ENCODE measurements at regions not wholly inside any gene's neighbourhood (a gene's known extent, or its start where the extent isn't known, plus 50 kb on each side); places are given as distances from the start of the nearest gene placed in this dataset.
"Not testable (repeated sequence)": the region's sequence is repeated elsewhere in the genome, so short reads cannot be mapped to it uniquely, and the experiment has no call there.

DNA sequence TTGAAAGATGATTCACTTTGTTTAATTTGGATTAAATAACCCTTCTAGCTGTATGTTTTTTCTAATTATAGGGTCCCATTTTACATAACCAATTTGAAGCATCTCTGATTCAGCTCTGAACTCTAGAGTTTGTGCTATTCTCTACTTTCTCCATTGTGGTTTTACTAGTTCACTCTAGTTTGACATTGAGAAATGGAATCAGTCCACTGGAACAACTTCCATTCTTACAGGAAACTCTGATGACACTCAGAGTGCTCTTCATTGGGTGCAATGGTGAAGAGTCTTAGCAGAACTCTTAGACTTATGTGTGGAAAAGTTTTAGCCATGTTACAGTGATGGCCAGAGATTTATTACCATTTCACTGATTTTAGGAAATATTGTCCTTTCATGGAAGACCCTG, 140.7 kb downstream of the DYRK2 start:
- no peak for DNase-seq (ENCODE audit: insufficient read length, low spot score)
- no peak for TF ChIP-seq POLR2AphosphoS5 (IDR thresholded peaks at IDR 0.05; ENCODE audit: low read depth, low read length)
- no peak for TF ChIP-seq TAF1 (IDR thresholded peaks at IDR 0.05; ENCODE audit: low read depth, low read length)
- no peak for TF ChIP-seq POU2F2 (IDR thresholded peaks at IDR 0.05; ENCODE audit: low read depth, low read length)
- no peak for TF ChIP-seq SPI1 (IDR thresholded peaks at IDR 0.05; ENCODE audit: low read depth, low read length)
- no peak for FAIRE-seq

DNA sequence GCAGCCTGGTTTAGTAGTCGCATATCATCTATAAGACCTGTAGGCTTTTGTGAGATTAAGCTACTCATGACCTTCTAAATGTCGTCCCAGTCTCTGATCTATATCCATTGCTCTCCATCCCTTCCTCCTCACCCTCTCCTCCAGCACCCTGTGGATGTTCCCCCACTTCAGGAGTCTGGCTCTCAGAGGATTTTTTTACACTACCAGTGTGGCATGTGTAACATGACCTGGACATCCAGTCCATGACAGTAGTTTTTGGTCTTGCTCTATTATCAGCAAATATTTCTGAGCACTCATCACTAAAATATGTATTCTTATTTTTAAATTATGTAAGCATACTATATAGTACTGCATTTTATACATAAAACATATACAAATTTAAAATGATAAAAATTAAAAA, 142.1 kb downstream of the DYRK2 start:
- TF ChIP-seq POU2F2 (IDR thresholded peaks at IDR 0.05; ENCODE audit: low read depth, low read length) (no peak), POLR2A (IDR thresholded peaks at IDR 0.05; ENCODE audit: low read depth, low read length) (no peak), PAX5 (IDR thresholded peaks at IDR 0.05; ENCODE audit: insufficient read depth, low read length, severe bottlenecking) (no peak), SPI1 (IDR thresholded peaks at IDR 0.05; ENCODE audit: low read depth, low read length) (no peak), POLR2AphosphoS5 (IDR thresholded peaks at IDR 0.05; ENCODE audit: low read depth, low read length) (no peak), TAF1 (IDR thresholded peaks at IDR 0.05; ENCODE audit: low read depth, low read length) (no peak)
- DNase-seq (ENCODE audit: insufficient read length, low spot score) (no peak), FAIRE-seq (no peak)

DNA sequence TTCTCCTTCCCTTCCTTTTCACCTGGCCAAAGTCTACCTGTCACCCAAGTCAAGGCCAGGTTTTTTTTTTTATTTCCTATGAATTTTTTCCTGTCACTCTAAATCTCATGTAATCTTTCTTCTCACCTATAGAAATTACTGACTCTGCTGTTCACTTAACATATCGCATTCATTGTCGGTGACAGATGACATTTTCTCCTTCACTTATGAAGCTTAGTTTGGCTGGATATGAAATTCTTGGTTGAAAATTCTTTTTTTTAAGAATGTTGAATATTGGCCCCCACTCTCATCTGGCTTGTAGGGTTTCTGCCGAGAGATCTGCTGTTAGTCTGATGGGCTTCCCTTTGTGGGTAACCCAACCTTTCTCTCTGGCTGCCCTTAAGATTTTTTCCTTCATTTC, 142.8 kb downstream of the DYRK2 start:
- FAIRE-seq; DNase-seq (ENCODE audit: insufficient read length, low spot score): not testable (repeated sequence)

DNA sequence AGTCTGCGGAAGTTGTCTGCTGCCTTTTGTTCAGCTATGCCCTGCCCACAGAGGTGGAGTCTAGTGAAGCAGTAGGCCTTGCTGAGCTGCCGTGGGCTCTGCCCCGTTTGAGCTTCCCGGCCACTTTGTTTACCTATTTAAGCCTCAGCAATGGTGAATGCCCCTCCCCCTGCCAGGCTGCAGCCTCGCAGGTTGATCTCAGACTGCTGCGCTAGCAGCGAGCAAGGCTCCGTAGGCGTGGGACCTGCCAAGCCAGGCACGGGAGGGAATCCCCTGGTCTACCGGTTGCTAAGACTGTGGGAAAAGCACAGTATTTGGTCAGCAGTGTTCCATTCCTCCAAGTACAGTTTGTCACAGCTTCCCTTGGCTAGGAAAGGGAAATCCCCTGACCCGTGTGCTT, 143.6 kb downstream of the DYRK2 start:
- no peak for FAIRE-seq
- DNase-seq (ENCODE audit: insufficient read length, low spot score) = no peak
- TF ChIP-seq POLR2A (IDR thresholded peaks at IDR 0.05; ENCODE audit: low read depth, low read length) (no peak), POU2F2 (IDR thresholded peaks at IDR 0.05; ENCODE audit: low read depth, low read length) (no peak), SPI1 (IDR thresholded peaks at IDR 0.05; ENCODE audit: low read depth, low read length) (no peak), TAF1 (IDR thresholded peaks at IDR 0.05; ENCODE audit: low read depth, low read length) (no peak), PAX5 (IDR thresholded peaks at IDR 0.05; ENCODE audit: insufficient read depth, low read length, severe bottlenecking) (no peak)

DNA sequence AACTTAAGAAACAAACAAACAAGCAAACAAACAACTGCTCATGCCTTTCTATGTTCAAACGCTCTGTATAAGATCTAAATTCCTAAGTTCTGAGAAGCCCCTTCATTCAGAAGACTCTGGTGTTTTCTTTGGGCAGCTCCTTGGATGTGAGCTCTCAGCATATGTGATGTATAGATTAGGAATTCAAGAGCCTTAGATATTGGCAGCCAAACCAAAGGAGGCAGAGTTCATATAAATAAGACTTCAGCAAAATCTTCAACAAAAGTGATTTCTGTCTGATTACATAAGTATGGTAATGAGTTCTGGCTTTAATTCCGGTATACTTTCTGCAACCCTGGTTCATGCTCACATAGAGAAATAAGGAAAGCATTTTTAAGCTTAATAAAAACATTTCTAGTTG, 145.6 kb downstream of the DYRK2 start:
- FAIRE-seq (no peak), DNase-seq (ENCODE audit: insufficient read length, low spot score) (no peak)
- TF ChIP-seq POU2F2 (IDR thresholded peaks at IDR 0.05; ENCODE audit: low read depth, low read length) (no peak), SPI1 (IDR thresholded peaks at IDR 0.05; ENCODE audit: low read depth, low read length) (no peak)

DNA sequence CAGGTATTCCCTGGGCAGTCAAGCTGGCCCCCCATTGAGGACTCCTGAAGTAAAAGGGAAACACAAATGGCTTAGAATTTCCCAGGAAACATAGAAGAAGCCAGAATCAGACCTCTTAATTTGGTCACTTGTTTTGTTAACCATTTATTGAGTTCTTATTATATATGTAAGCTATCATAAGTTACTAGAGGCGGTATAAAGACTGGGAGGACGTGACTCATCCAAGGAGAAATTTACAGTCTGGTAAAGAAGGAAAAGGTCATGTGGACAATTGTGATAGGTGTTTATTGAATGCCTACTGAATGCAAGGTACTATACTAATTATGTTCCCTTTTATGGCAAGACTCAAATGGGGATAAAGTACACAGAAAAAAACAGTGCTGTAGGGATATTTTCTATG, 146.7 kb downstream of the DYRK2 start:
- DNase-seq (ENCODE audit: insufficient read length, low spot score) = no peak
- TF ChIP-seq SPI1 (IDR thresholded peaks at IDR 0.05; ENCODE audit: low read depth, low read length) (no peak), POU2F2 (IDR thresholded peaks at IDR 0.05; ENCODE audit: low read depth, low read length) (no peak), PAX5 (IDR thresholded peaks at IDR 0.05; ENCODE audit: insufficient read depth, low read length, severe bottlenecking) (no peak), TAF1 (IDR thresholded peaks at IDR 0.05; ENCODE audit: low read depth, low read length) (no peak), POLR2AphosphoS5 (IDR thresholded peaks at IDR 0.05; ENCODE audit: low read depth, low read length) (no peak)
- no peak for FAIRE-seq

DNA sequence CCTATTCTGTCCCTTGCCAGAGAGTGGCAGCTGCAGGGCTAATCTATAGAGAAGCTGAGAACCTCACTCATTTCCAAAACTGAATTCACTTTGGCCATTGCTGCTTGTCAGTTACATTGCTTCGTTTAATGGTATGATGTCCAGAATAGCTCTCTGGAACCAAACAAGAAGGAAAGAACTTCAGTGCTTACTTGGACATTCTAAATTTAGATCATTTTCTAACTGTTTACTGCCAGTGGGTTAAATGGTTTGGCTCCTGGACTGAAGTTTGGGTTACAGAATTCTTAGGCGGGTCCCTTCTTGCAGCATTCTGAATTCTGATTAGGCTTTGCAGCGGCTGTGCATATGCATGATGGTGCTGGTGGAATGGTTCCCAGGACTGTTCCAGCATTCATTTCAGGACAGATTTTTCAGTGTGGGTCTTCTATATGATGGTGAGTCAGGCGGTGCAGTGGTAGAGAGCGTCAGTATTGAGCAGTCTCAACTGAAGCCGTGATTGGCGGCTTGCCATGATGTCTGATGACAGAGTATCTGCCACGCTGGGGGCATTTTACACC, 148.7 kb downstream of the DYRK2 start:
- TF ChIP-seq PAX5 (IDR thresholded peaks at IDR 0.05; ENCODE audit: insufficient read depth, low read length, severe bottlenecking) = no peak
- no peak for TF ChIP-seq POLR2A (IDR thresholded peaks at IDR 0.05; ENCODE audit: low read depth, low read length)
- TF ChIP-seq SPI1 (IDR thresholded peaks at IDR 0.05; ENCODE audit: low read depth, low read length) = no peak
- no peak for TF ChIP-seq POU2F2 (IDR thresholded peaks at IDR 0.05; ENCODE audit: low read depth, low read length)
- TF ChIP-seq TAF1 (IDR thresholded peaks at IDR 0.05; ENCODE audit: low read depth, low read length) = no peak
- TF ChIP-seq POLR2AphosphoS5 (IDR thresholded peaks at IDR 0.05; ENCODE audit: low read depth, low read length) = no peak
- DNase-seq (ENCODE audit: insufficient read length, low spot score) = no peak
- FAIRE-seq = no peak

DNA sequence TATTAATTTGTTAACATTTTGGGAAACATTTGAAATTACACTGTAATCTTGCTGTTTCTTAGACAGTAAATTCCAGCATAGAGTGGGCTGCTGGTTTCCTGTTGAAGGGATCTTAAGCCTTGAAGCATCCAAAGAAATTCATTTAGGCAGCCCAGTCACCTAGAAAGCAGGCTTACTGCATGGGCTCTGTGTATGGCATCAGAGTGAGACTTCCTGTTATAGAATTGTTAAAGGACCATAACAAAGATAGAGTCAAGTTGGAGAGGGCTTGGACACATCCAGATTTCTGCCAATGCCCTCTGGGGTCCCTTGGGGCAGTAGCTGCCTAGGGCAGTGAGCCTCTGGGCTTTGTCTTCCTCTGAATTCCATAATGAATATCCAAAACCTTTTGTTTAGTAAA, 149.2 kb downstream of the DYRK2 start:
- DNase-seq (ENCODE audit: insufficient read length, low spot score) (no peak), FAIRE-seq (no peak)
- no peak for TF ChIP-seq POU2F2 (IDR thresholded peaks at IDR 0.05; ENCODE audit: low read depth, low read length)
- TF ChIP-seq PAX5 (IDR thresholded peaks at IDR 0.05; ENCODE audit: insufficient read depth, low read length, severe bottlenecking) = no peak
- no peak for TF ChIP-seq POLR2AphosphoS5 (IDR thresholded peaks at IDR 0.05; ENCODE audit: low read depth, low read length)
- no peak for TF ChIP-seq SPI1 (IDR thresholded peaks at IDR 0.05; ENCODE audit: low read depth, low read length)
- no peak for TF ChIP-seq TAF1 (IDR thresholded peaks at IDR 0.05; ENCODE audit: low read depth, low read length)
- TF ChIP-seq POLR2A (IDR thresholded peaks at IDR 0.05; ENCODE audit: low read depth, low read length) = no peak

DNA sequence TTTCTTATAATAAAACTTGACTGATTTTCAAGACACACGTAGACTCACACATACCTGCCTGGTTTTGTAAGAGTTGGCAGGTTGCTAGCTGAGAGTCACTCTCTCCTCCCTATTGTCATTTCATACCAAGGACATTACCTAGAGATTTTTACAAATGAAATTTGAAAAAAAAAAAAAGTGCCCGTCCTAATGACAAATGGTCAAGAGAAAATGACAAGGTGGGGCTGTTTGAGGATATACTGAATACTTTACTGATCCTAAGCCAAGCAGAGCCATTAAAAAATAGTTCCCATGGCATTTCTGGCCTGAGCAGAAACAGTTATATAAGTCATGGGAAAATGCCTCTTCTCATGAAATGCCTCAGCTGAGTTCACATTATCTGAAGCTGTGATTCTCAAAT, 150.2 kb downstream of the DYRK2 start:
- no peak for TF ChIP-seq PAX5 (IDR thresholded peaks at IDR 0.05; ENCODE audit: insufficient read depth, low read length, severe bottlenecking)
- no peak for TF ChIP-seq POU2F2 (IDR thresholded peaks at IDR 0.05; ENCODE audit: low read depth, low read length)
- TF ChIP-seq POLR2AphosphoS5 (IDR thresholded peaks at IDR 0.05; ENCODE audit: low read depth, low read length) = no peak
- no peak for TF ChIP-seq TAF1 (IDR thresholded peaks at IDR 0.05; ENCODE audit: low read depth, low read length)
- no peak for TF ChIP-seq SPI1 (IDR thresholded peaks at IDR 0.05; ENCODE audit: low read depth, low read length)
- no peak for TF ChIP-seq POLR2A (IDR thresholded peaks at IDR 0.05; ENCODE audit: low read depth, low read length)

DNA sequence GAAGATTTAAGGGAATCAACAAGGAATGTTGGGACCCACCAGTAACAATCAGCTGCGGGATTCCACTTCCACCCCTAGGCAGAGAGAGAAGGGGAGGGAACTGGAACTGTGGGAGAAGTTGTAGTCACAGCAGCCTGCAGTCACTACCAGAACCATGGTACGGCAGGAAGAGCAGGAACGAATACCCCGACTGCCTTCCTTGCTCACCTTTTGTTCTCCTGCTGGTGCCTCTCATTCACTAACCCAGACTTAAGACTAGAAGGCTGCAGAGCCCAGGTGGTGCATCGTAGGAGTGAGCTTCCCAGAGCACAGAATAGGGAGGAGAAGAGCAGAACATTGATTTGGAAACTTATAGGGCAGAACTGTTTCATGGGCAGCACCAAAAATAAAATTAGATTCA, 154.2 kb downstream of the DYRK2 start:
- no peak for TF ChIP-seq POU2F2 (IDR thresholded peaks at IDR 0.05; ENCODE audit: low read depth, low read length)
- no peak for TF ChIP-seq POLR2A (IDR thresholded peaks at IDR 0.05; ENCODE audit: low read depth, low read length)
- no peak for TF ChIP-seq POLR2AphosphoS5 (IDR thresholded peaks at IDR 0.05; ENCODE audit: low read depth, low read length)
- no peak for TF ChIP-seq SPI1 (IDR thresholded peaks at IDR 0.05; ENCODE audit: low read depth, low read length)
- TF ChIP-seq TAF1 (IDR thresholded peaks at IDR 0.05; ENCODE audit: low read depth, low read length) = no peak
- no peak for TF ChIP-seq PAX5 (IDR thresholded peaks at IDR 0.05; ENCODE audit: insufficient read depth, low read length, severe bottlenecking)
- no peak for DNase-seq (ENCODE audit: insufficient read length, low spot score)
- no peak for FAIRE-seq

More for the DNA sequence above, 150.2 kb downstream of the DYRK2 start:
- DNase-seq (ENCODE audit: insufficient read length, low spot score) = no peak
- no peak for FAIRE-seq
